ENCODE measurements at regions not wholly inside any gene's neighbourhood (a gene's known extent, or its start where the extent isn't known, plus 50 kb on each side); places are given as distances from the start of the nearest gene placed in this dataset.
"Not testable (repeated sequence)": the region's sequence is repeated elsewhere in the genome, so short reads cannot be mapped to it uniquely, and the experiment has no call there.

DNA sequence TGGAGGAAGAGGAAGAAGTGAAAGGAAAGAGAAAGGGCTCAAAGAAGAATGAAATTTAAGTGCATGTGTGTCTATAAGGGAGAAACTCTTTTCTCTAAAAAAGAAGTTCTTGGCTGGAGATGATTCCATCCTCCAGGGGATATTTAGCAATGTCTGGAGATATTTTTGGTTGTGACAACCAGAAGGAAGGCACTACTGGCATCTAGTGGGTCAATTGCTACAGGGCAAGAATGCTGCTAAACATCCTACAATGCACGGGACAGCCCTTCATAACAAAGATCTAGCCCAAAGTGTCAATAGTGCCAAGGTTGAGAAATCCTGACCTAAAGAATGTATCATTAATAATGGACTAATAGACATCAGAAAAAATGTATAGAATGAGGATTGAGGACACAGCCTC lies 57.4 kb upstream of the ST3GAL6 start:
- no peaks in the 10 kb centered on the region for H3K9me3 ChIP-seq
- intact Hi-C loops (cut with DNase I): no loop called here
- H3K36me3 ChIP-seq: no peaks in the 10 kb centered on the region
- no peak for DNase-seq (ENCODE audit: extremely low spot score)
- peaks cover 0 to 6% (median 4%) of the 10 kb centered on the region in 4 donors for H3K4me1 ChIP-seq
- no peaks in the 10 kb centered on the region for H3K27me3 ChIP-seq
- TF ChIP-seq POLR2A (IDR thresholded peaks at IDR 0.05; ENCODE audit: low read depth) (no peak), CTCF (IDR thresholded peaks at IDR 0.05) (no peak), POLR2AphosphoS5 (IDR thresholded peaks at IDR 0.05) (no peak), EP300 (IDR thresholded peaks at IDR 0.05) (no peak)
- no peak overlapping the region for H3K4me3 ChIP-seq
- WGBS: 65% methylated on average over 1 of the region's 1 CpG
- no peak overlapping the region for H3K27ac ChIP-seq (replicated peaks in 1 of 4)

DNA sequence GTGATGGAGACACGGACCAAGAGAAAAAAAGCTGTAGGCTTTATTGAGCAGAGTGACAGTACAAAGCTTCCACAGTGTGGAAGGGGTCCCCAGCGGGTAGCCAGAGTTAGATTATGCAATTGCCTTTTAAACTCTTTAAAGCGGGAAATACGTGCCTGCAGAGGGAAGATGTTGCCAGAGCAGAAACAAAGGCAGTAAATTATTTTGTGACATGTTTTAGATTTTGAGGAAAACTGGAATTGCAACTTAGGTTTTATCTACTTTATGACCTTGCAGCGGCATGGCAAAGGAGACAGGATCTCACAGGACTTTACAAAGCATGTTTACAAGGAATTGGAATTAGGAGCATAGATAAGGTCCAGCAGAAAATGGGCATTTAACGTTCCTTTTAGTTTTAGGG lies 54.5 kb upstream of the ST3GAL6 start:
- 49% methylated on average over 6 of the region's 6 CpGs for WGBS
- H3K27me3 ChIP-seq; H3K36me3 ChIP-seq; H3K9me3 ChIP-seq; intact Hi-C loops (cut with DNase I); H3K27ac ChIP-seq (replicated peaks in 1 of 4); H3K4me3 ChIP-seq; H3K4me1 ChIP-seq; DNase-seq (ENCODE audit: extremely low spot score): not testable (repeated sequence)

DNA sequence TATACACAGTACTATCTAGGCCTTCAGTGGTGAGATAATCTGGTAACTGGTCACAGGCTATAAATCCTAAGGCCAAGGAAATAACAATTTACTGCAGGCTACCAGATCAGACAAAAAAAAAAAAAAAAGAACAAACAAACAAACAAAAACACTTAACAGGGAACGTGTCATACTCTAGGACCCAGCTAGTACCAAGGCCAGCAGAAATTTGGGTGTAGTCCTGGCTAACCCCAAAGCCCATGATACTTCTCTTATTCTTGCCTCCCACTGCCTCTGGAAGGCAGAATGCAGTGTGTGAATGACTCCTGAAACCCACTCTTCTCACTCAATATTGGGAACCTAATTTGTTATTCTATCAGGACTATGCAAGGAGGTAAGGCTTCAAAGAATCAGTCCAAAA lies 53.7 kb upstream of the ST3GAL6 start:
- intact Hi-C loops (cut with DNase I): no loop called here
- no peak overlapping the region for H3K27ac ChIP-seq (replicated peaks in 1 of 4)
- WGBS: 70% methylated on average over 1 of the region's 1 CpG

DNA sequence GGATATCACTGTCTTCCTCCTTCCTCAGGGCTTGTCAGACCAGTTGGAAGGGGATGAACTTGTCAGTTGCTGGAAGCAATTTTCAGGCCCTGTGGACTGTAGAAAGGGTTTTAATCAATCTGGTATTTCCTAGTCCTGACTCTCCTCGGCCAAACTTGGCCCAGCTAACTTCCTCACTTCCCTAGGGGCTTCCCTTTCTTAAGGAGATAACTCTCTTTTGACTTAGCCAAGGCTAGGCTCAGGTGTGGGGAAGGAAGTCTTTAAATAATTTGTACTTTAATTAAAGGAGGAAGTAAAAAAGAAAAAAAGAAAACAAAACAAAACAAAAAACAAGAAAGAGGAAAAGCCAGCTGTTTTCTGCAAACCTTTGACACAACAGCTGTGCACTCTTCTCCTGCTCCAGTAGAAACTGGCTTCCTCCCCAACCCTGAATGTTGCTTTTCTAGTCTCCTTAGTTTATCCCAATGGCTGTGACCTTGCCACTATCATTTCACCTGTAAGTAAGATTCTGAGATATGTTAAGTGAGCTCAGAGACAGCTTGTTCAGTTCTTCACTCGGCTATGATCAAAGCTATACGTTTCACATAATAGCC lies 53.0 kb upstream of the ST3GAL6 start:
- H3K36me3 ChIP-seq: no peaks in the 10 kb centered on the region
- no peaks in the 10 kb centered on the region for H3K27me3 ChIP-seq
- intact Hi-C loops (cut with DNase I): no loop called here
- H3K4me3 ChIP-seq: no peak overlapping the region
- no peak for TF ChIP-seq POLR2A (IDR thresholded peaks at IDR 0.05; ENCODE audit: low read depth)
- no peak for TF ChIP-seq EP300 (IDR thresholded peaks at IDR 0.05)
- TF ChIP-seq POLR2AphosphoS5 (IDR thresholded peaks at IDR 0.05): no peak
- TF ChIP-seq CTCF (IDR thresholded peaks at IDR 0.05): no peak
- WGBS: 52% methylated on average over 3 of the region's 3 CpGs
- H3K9me3 ChIP-seq: no peaks in the 10 kb centered on the region
- peaks cover 0 to 6% (median 4%) of the 10 kb centered on the region in 4 donors for H3K4me1 ChIP-seq
- no peak overlapping the region for H3K27ac ChIP-seq (replicated peaks in 1 of 4)
- no peak for DNase-seq (ENCODE audit: extremely low spot score)

More for the DNA sequence above, 53.7 kb upstream of the ST3GAL6 start:
- H3K27me3 ChIP-seq: no peaks in the 10 kb centered on the region
- no peak for DNase-seq (ENCODE audit: extremely low spot score)
- TF ChIP-seq EP300 (IDR thresholded peaks at IDR 0.05) (no peak), POLR2A (IDR thresholded peaks at IDR 0.05; ENCODE audit: low read depth) (no peak), CTCF (IDR thresholded peaks at IDR 0.05) (no peak), POLR2AphosphoS5 (IDR thresholded peaks at IDR 0.05) (no peak)
- peaks cover 0 to 6% (median 4%) of the 10 kb centered on the region in 4 donors for H3K4me1 ChIP-seq
- no peak overlapping the region for H3K4me3 ChIP-seq
- no peaks in the 10 kb centered on the region for H3K9me3 ChIP-seq
- no peaks in the 10 kb centered on the region for H3K36me3 ChIP-seq

DNA sequence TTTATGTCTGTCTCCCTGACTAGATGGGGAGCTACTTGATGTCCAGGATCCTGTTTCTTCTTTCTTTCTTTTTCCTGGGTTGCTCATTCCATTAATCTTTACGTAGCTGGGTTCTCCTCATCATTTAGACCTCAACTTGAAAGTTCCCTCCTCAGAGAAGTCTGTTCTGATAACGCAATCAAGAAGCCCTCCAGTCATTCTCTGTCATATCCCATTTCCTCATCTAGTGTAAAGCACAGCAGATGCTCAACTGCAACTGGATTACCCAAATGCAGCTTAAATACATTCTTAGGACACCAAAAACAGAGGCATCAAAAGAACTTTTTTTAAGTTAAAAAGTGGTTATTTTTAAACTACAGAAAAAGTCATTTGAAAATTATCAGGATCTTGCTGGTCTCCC lies 51.7 kb upstream of the ST3GAL6 start:
- no peaks in the 10 kb centered on the region for H3K9me3 ChIP-seq
- no peaks in the 10 kb centered on the region for H3K36me3 ChIP-seq
- WGBS: 75% methylated on average over 2 of the region's 2 CpGs
- H3K4me1 ChIP-seq: peaks cover 0 to 6% (median 4%) of the 10 kb centered on the region in 4 donors
- H3K4me3 ChIP-seq: no peak overlapping the region
- no peaks in the 10 kb centered on the region for H3K27me3 ChIP-seq
- TF ChIP-seq POLR2A (IDR thresholded peaks at IDR 0.05; ENCODE audit: low read depth): no peak
- DNase-seq (ENCODE audit: extremely low spot score): no peak
- intact Hi-C loops (cut with DNase I): no loop called here
- H3K27ac ChIP-seq (replicated peaks in 1 of 4): no peak overlapping the region

DNA sequence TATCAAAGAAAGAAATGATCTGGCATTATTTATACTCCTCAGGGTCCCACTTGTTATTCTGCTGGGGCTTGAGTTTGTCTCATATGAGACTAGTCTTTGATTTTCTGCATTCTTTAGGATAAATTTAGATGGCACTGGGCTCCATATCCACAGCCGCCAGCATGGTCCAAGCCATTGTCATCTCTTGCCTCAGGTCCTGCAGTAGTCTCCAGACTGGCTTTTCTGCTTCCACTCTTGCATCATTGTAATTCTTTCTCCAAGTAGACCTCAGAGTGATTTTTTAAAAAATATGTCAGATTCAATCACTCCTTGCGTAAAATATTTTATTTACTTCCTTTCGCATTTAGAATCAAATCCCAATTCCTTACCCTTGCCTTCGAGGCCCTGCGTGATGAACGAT lies 50.4 kb upstream of the ST3GAL6 start:
- 97% methylated on average over 6 of the region's 6 CpGs for WGBS
- H3K4me3 ChIP-seq: no peak overlapping the region
- TF ChIP-seq CTCF (IDR thresholded peaks at IDR 0.05) (no peak), POLR2AphosphoS5 (IDR thresholded peaks at IDR 0.05) (no peak)
- H3K27ac ChIP-seq (replicated peaks in 1 of 4): no peak overlapping the region
- H3K9me3 ChIP-seq: no peaks in the 10 kb centered on the region
- intact Hi-C loops (cut with DNase I): no loop called here
- H3K27me3 ChIP-seq: no peaks in the 10 kb centered on the region
- no peaks in the 10 kb centered on the region for H3K36me3 ChIP-seq
- H3K4me1 ChIP-seq: peaks cover 0 to 6% (median 4%) of the 10 kb centered on the region in 4 donors
- no peak for DNase-seq (ENCODE audit: extremely low spot score)

- H3K27ac ChIP-seq (replicated peaks in 1 of 4); H3K27me3 ChIP-seq; DNase-seq (ENCODE audit: extremely low spot score); H3K36me3 ChIP-seq; intact Hi-C loops (cut with DNase I); H3K9me3 ChIP-seq; H3K4me1 ChIP-seq; H3K4me3 ChIP-seq: not testable (repeated sequence)
- WGBS: 92% methylated on average over 5 of the region's 5 CpGs
Measured at GRCh38 chr3:98713332-98713731, 49.8 kb upstream of the ST3GAL6 start.

All from esophagus muscularis mucosa (tissue), 4 donors.